ENCODE measurements at regions not wholly inside any gene's neighbourhood (a gene's known extent, or its start where the extent isn't known, plus 50 kb on each side); places are given as distances from the start of the nearest gene placed in this dataset.

DNA sequence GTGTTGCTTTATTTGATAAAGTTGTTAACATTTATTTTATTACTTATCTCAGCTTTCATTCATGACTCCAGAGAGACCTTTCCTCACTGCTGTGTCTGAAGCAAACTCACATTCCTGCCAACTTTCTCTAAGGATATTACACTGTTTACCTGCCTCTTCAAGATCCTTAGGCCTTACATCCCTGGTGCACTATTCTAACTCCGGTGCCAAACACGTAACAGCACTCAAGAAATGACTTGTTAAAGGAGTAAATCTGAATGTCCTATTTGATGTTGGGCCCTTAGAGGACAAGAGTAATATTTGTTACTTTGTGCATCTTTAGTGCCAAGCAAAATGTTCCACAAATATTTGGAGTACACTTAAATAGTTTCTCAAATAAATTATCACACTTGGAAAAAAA is 324.1 kb upstream of the FLRT2 start:
- TF ChIP-seq POLR2A (IDR thresholded peaks at IDR 0.05; ENCODE audit: low read length): no peak
- no peak for TF ChIP-seq GATA1 (IDR thresholded peaks at IDR 0.05; ENCODE audit: low read depth, low read length)
- DNase-seq: no peak

DNA sequence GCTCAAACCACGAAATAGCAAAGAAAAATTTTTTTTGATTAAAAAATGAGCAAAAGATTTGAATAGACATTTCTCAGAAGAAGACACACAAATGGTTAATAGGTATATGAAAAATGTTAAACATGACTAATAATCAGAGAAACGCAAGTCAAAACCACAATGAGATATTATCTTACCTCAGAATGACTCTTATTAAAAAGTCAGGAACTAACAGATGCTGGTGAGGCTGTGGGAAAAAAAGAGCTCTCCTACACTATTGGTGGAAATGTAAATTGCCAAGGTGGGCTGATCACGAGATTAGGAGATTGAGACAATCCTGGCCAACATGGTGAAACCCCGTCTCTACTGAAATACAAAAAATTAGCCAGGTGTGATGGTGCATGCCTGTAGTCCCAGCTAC is 315.5 kb upstream of the FLRT2 start:
- no peak for DNase-seq
- TF ChIP-seq POLR2A (IDR thresholded peaks at IDR 0.05; ENCODE audit: low read length) (no peak), GATA1 (IDR thresholded peaks at IDR 0.05; ENCODE audit: low read depth, low read length) (no peak)

DNA sequence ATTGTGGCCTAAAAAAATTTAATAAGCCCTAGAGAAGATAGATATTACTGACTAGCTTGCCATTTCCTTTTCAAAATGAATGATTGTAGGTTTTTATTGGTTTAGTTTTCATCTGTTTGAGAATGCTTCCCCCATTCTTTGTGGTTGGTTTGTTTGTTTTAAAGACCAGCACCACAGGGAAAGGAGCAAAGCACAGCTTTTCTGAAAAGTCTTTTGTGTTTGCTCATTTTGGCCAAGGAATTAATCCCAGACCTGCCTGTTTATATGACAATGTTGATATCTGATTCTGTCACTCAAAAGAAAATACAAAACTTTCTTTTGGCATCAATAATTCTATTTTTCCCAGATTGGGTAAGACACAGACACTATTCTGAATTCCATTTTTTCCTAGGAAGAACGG is 312.5 kb upstream of the FLRT2 start:
- TF ChIP-seq POLR2A (IDR thresholded peaks at IDR 0.05; ENCODE audit: low read length) (no peak), GATA1 (IDR thresholded peaks at IDR 0.05; ENCODE audit: low read depth, low read length) (no peak)
- no peak for DNase-seq

DNA sequence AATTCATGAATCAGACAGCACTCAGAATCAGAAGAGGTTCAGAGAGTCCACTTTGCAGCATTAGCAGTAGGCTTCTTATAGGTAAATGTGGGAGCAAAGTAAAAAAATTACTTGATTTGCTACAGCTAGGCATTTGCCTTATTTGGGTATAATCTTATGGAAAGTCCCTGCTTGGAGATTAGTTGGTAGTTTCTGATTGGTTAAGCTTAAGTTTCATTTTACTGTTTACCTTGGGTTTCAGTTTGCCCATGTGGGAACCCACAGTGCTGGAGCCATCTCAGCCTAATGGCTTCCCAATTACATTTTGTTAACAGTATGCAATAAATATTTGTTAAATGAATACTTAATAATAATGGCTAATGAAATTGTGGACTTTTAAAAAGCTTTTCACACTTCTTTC is 311.0 kb upstream of the FLRT2 start:
- TF ChIP-seq POLR2A (IDR thresholded peaks at IDR 0.05; ENCODE audit: low read length): no peak
- no peak for TF ChIP-seq GATA1 (IDR thresholded peaks at IDR 0.05; ENCODE audit: low read depth, low read length)
- DNase-seq: no peak

DNA sequence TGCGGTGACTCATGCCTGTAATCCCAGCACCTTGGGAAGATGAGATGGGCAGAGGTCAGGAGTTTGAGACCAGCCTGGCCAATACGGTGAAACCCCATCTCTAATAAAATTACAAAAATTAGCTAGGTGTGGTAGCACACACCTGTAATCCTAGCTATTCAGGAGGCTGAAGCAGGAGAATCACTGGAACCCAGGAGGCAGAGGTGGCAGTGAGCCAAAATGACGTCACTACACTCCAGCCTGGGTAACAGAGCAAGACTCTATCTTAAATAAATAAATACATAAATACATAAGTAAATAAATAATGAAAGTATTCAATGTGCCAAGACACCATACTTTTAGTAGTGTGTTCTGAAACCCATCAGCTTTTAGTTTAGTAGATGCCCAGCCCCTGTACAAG is 308.1 kb upstream of the FLRT2 start:
- TF ChIP-seq POLR2A (IDR thresholded peaks at IDR 0.05; ENCODE audit: low read length) (no peak), GATA1 (IDR thresholded peaks at IDR 0.05; ENCODE audit: low read depth, low read length) (no peak)
- no peak for DNase-seq

DNA sequence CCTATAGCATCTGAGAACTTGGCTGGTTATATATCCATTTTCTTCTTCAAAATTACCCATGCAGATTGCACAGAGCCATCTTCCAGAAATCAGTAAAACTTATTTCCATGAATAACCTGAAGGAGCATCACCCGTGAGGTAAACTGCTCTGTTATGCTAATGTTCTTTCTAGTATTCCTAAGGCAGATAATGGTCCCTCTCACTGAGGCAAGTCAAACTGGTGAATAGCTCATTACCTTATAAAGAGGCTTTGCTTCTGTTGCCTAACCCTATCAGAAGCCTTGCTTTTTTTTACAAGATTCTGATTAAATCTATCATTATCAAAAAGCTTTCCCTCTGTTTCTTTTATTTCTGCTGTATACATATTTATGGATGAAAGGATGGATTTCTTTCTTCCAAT is 307.6 kb upstream of the FLRT2 start:
- TF ChIP-seq GATA1 (IDR thresholded peaks at IDR 0.05; ENCODE audit: low read depth, low read length) (no peak), POLR2A (IDR thresholded peaks at IDR 0.05; ENCODE audit: low read length) (no peak)
- DNase-seq: no peak

DNA sequence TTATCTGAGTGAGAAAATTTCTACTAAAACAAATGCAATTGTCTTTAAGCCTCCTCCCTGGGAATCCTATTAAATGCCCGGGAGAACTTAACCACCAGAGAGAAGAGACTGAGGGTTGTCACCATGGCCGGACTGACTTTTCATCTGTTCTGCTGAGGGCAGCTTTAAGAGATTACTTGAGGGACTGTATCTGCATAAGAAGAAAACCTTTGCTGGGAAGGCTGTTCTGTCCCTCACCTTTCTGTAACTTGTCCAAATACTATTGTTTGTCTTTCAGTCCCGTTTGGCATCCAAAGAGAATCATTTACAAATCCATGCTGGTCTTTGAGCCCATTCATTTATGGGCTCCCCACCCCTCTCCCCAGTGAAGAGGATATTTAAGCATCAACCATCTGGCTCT is 306.3 kb upstream of the FLRT2 start:
- no peak for DNase-seq
- no peak for TF ChIP-seq GATA1 (IDR thresholded peaks at IDR 0.05; ENCODE audit: low read depth, low read length)
- no peak for TF ChIP-seq POLR2A (IDR thresholded peaks at IDR 0.05; ENCODE audit: low read length)

DNA sequence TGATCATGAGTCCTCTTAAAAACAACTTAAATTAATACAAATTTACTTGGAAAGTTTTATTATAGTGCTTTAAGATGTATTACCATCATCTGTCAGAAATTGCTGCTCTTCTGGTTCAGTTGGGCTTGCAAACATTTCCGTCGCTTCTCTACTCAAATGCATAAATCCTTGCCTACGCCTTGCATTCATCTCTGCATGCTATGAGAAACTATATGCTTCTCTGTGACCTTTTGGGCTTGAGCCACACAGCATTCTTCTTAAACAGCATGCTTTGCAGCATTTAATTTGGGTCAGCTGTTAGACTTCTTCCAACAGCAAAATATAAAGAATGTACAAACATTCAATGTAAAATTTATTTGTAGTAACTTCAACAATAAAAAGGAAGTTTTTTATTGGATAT is 305.7 kb upstream of the FLRT2 start:
- DNase-seq: no peak
- TF ChIP-seq GATA1 (IDR thresholded peaks at IDR 0.05; ENCODE audit: low read depth, low read length) (no peak), POLR2A (IDR thresholded peaks at IDR 0.05; ENCODE audit: low read length) (no peak)

DNA sequence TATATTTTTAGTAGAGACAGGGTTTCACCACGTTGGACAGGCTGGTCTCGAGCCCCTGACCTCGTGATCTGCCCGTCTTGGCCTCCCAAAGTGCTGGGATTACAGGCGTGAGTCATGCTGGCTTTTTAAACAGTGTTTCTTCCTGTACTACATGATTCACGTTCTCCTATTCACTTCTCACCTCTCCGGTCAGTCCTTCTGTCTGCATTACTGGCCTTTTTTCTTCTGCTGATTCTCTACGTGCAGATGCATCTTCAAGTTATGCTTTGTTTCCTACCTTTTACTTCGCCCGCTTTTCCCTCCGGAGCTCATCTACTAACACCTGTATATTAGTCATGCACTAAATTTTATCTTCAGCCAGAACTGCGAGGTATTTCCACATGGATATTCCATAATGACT is 296.2 kb upstream of the FLRT2 start:
- TF ChIP-seq GATA1 (IDR thresholded peaks at IDR 0.05; ENCODE audit: low read depth, low read length): no peak
- TF ChIP-seq POLR2A (IDR thresholded peaks at IDR 0.05; ENCODE audit: low read length): no peak
- DNase-seq: no peak

DNA sequence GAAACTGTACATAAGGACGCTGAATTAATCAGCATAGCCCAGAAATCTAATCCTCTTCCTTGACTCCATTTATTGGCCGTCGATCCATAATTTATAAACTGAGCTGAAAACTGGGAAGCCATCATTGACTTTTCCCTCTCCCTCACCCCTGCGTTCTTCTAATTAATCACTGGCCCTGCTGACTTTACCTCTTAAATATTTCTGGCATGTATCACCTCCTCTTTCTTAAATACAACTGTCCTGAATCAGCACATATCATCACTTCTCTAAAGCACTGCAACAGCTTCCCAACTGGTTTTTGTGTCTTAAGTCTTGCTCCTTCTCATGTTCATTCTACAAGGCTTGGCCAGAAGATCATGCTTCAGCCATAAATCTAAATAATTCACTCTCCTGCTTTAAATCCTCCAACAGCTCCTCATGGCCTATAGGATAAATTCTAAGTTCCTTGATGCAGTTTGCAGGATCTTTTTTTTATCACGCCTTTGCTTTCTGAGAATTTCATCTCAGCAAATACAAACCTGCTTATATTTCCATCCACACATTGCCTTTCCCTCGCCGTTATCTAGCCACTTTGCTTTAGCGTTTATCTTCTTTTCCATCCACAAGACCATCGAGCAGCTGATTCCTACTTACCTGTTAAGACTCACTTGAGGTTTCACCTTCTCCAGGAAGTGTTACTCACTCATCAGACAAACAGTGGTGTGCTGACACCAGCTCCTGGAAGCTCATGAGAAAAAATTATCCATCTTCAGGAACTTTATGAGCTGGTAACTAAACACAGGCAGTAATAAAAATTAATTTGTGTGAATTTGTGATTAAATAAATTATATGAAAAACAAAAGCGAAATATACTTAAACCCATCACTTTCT is 295.6 kb upstream of the FLRT2 start:
- no peak for DNase-seq

DNA sequence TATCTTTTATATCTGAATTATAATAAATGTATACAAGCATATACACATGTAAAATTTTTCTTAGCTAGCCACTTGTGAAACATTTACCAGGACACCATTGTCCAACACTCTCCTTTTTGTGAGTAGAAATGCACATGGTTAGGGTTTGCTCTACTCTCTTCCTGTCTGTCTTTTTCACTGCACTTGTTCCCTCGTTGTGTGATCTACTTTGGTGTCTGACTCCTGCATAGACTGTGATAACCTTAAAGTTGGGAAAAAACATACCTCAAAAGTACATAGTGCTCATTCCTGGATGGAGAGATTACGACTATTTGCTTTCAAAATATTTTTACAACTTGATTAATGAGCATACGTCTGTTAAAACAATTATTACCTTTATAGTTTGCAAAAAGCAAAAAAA is 294.1 kb upstream of the FLRT2 start:
- no peak for DNase-seq
- TF ChIP-seq GATA1 (IDR thresholded peaks at IDR 0.05; ENCODE audit: low read depth, low read length) (no peak), POLR2A (IDR thresholded peaks at IDR 0.05; ENCODE audit: low read length) (no peak)

More for the DNA sequence above, 295.6 kb upstream of the FLRT2 start:
- no peak for TF ChIP-seq POLR2A (IDR thresholded peaks at IDR 0.05; ENCODE audit: low read length)
- no peak for TF ChIP-seq GATA1 (IDR thresholded peaks at IDR 0.05; ENCODE audit: low read depth, low read length)

DNA sequence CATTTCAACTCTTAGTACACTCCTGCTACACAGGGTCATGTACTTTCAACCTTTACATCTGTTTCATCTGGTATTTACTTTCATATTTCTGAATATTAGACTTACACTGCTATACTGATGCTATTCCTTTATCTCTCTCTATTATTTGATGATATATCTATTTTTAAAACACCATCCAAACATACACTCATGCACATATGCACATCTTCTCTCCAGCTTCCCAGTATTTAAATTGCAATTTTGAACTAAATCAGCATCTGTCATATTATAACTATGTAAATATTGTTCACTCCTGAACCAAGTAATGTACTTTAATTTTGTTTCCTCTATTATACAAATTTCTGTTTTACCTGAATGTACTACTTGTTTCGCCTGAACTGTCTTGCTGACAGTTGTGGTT is 293.6 kb upstream of the FLRT2 start:
- TF ChIP-seq GATA1 (IDR thresholded peaks at IDR 0.05; ENCODE audit: low read depth, low read length) (no peak), POLR2A (IDR thresholded peaks at IDR 0.05; ENCODE audit: low read length) (no peak)
- DNase-seq: no peak

DNA sequence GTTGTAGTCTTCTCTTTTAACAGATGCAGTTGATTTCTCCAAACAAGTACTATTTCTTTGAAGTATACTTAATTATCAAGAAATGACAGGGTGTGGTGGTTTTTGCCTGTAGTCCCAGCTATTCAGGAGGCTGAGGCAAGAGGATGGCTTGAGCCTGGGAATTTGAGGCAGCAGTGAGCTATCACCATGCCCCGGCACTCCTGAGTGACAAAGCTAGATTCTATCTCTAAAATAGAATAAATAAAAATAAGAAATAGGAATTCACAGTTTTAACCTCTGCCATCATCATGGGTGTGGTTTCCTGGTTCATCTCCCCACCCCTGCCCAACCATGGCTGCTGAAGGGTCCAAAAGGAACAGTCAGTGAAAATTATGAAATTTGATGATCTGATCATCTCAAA is 290.2 kb upstream of the FLRT2 start:
- DNase-seq: no peak
- no peak for TF ChIP-seq POLR2A (IDR thresholded peaks at IDR 0.05; ENCODE audit: low read length)
- TF ChIP-seq GATA1 (IDR thresholded peaks at IDR 0.05; ENCODE audit: low read depth, low read length): no peak

DNA sequence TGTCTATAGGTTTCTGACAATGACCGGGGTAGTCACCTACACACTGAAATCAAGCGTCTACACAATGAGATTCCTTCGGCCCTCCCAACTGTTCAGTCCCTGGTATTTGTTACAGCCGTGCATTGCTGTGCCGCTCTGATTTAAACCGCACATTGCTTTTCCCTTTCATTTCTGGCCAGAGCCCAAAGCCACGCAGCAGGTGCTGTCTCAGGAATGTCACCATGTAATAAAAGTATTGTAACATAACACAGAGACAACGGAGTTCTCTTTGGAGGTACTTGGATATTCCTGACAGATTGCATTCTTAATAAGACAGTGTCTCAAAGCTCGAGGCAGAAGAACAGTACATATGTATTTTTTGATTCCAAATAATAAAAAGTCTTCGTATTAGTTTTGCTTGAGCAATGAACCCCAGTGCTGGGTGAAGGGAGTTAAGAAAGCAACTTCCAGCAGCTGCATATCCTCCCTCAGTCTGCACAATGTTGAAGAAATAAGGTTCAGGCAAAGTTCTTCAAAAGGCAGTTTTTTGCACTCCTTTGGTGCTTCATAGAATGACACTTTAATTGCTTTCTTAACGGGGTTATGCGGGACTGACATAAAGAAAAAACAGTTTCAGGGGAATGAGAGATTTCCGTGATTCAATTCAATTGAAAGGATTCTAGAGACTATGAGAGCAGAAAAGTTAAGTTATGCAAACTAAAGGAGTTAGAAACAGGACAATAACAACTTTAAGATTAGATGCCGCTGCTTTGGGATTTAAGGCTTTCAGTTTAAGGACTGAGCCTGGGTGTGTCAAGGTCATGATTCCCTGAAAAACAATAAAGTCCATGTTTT is 288.7 kb upstream of the FLRT2 start:
- no peak for TF ChIP-seq GATA1 (IDR thresholded peaks at IDR 0.05; ENCODE audit: low read depth, low read length)
- TF ChIP-seq POLR2A (IDR thresholded peaks at IDR 0.05; ENCODE audit: low read length): no peak
- no peak for DNase-seq

DNA sequence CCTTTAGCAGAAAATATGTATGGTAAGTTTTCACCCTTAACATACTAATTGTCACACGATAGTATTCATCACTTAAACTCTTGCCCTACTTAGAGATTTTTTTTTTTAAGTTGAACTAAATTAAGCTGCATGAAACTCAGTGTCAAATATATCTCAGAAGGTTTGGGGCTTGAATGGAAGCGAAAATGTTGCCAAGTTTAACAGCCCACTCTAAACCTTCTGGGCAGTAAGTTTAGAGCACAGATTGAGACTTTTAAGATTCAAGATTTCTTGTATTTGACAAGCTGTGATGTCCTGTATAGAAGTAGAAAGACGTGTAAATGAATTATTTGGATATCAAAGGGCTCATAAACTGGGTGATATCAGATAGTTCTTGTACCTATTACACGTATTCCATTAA is 287.3 kb upstream of the FLRT2 start:
- no peak for DNase-seq
- TF ChIP-seq GATA1 (IDR thresholded peaks at IDR 0.05; ENCODE audit: low read depth, low read length) (no peak), POLR2A (IDR thresholded peaks at IDR 0.05; ENCODE audit: low read length) (no peak)

Data from erythroblast (primary cell).